SK-N-SH (cell line): ENCODE measurements at regions not wholly inside any gene's neighbourhood (a gene's known extent, or its start where the extent isn't known, plus 50 kb on each side); places are given as distances from the start of the nearest gene placed in this dataset.

Source experiments
- CTCF ChIA-PET: fragments of 300-600, 350-600 bp; formaldehyde crosslinking; extraction: SDS; loops from one replicate; lab custom pipeline; 2021; lab: Yijun Ruan, JAX
- POLR2A ChIA-PET: fragments of 350-600 bp; sonication (Branson Sonifier 250); formaldehyde crosslinking; extraction: SDS; loops from one replicate; lab custom pipeline; 2020; ENCODE audit warnings: antibody characterized with exemption, inconsistent platforms; lab: Yijun Ruan, JAX
- DNase-seq: peaks from one replicate; pipeline ENCODE4 v3.0.0; 2012
- H2AFZ ChIP-seq: fragments of 200-600 bp; sonication (generic); 2 replicates; pipeline ENCODE4 v1.8.1; 2016; ENCODE audit warnings: antibody characterized with exemption, mild to moderate bottlenecking, low read depth
- H3F3A ChIP-seq: fragments of 200-600 bp; sonication (generic); replicated peaks from 2 replicates; pipeline ENCODE3; 2016; ENCODE audit warnings: antibody characterized with exemption, mild to moderate bottlenecking; ENCODE audit not compliant: insufficient read depth
- H3K27ac ChIP-seq, 2 experiments: fragments of 200-500 bp in 1 of 2; fragments of 200-600 bp in 1 of 2; sonication (Bioruptor generic) in 1 of 2; sonication (generic), shearing (Covaris generic) in 1 of 2; 2 replicates each; pipeline versions ENCODE4 v1.5.1 to v1.6.1; 2014 to 2016; ENCODE audit warnings: low read depth in 2 of 2, inconsistent platforms in 1 of 2, low read length in 1 of 2, mild to moderate bottlenecking in 1 of 2, mixed read lengths in 1 of 2
- H3K27me3 ChIP-seq: fragments of 200-600 bp; sonication (generic), shearing (Covaris generic); 2 replicates; pipeline ENCODE4 v1.6.1; 2016; ENCODE audit warnings: mixed run types; ENCODE audit not compliant: insufficient read depth
- H3K36me3 ChIP-seq, 2 experiments: fragments of 200-500 bp in 1 of 2; fragments of 200-600 bp in 1 of 2; sonication (Bioruptor generic) in 1 of 2; sonication (generic) in 1 of 2; replicated peaks in 1 of 2; 2 replicates each; pipeline versions ENCODE3 to v1.5.1; 2014 to 2016; ENCODE audit warnings: low read length in 1 of 2, mild to moderate bottlenecking in 1 of 2; ENCODE audit not compliant: insufficient read depth in 2 of 2, control insufficient read depth in 1 of 2
- H3K4me1 ChIP-seq, 2 experiments: fragments of 200-500 bp in 1 of 2; fragments of 200-600 bp in 1 of 2; sonication (Bioruptor generic) in 1 of 2; sonication (generic), shearing (Covaris generic) in 1 of 2; 2 replicates each; pipeline versions ENCODE4 v1.5.1 to v1.6.1; 2014 to 2016; ENCODE audit warnings: low read depth in 1 of 2, low read length in 1 of 2, mixed run types in 1 of 2; ENCODE audit not compliant: insufficient read depth in 2 of 2, control insufficient read depth in 1 of 2
- H3K4me2 ChIP-seq: fragments of 200-600 bp; sonication (generic), shearing (Covaris generic); 2 replicates; pipeline ENCODE4 v1.6.1; 2017; ENCODE audit warnings: mixed run types
- H3K4me3 ChIP-seq, 2 experiments: fragments of 200-500 bp in 1 of 2; fragments of 200-600 bp in 1 of 2; sonication (Bioruptor generic) in 1 of 2; sonication (generic), shearing (Covaris generic) in 1 of 2; 2 replicates each; pipeline versions ENCODE4 v1.5.1 to v1.8.1; 2014 to 2016; ENCODE audit warnings: low read depth in 2 of 2, inconsistent platforms in 1 of 2, low read length in 1 of 2, mild to moderate bottlenecking in 1 of 2, mixed read lengths in 1 of 2, moderate library complexity in 1 of 2
- H3K79me2 ChIP-seq: fragments of 200-600 bp; sonication (generic); 2 replicates; pipeline ENCODE4 v1.8.1; 2017; ENCODE audit warnings: mild to moderate bottlenecking; ENCODE audit not compliant: insufficient read depth
- H3K9ac ChIP-seq: fragments of 200-600 bp; sonication (generic); 2 replicates; pipeline ENCODE4 v1.6.1; 2017; ENCODE audit warnings: mixed run types
- H3K9me2 ChIP-seq: fragments of 200-600 bp; sonication (generic); 2 replicates; pipeline ENCODE4 v1.6.1; 2017; ENCODE audit warnings: mixed run types
- H3K9me3 ChIP-seq: fragments of 200-600 bp; sonication (generic); 2 replicates; pipeline ENCODE4 v1.6.1; 2017; ENCODE audit warnings: mixed run types, mild to moderate bottlenecking, moderate library complexity
- H4K20me1 ChIP-seq: fragments of 200-600 bp; sonication (generic); 2 replicates; pipeline ENCODE4 v1.6.1; 2017; ENCODE audit warnings: mild to moderate bottlenecking, mixed run types; ENCODE audit not compliant: insufficient read depth
- CHD2 ChIP-seq: fragments of 150-350 bp; IDR thresholded peaks from 2 replicates; pipeline ENCODE4 v1.6.1; 2018; ENCODE audit warnings: low read length; ENCODE audit not compliant: partially characterized antibody
- ELF1 ChIP-seq: IDR thresholded peaks from 2 replicates; pipeline ENCODE4 v1.4.0; 2012
- EP300 ChIP-seq, 2 experiments: IDR thresholded peaks; 2 replicates each; pipeline versions ENCODE4 v1.4.0 to v1.6.1; 2012; ENCODE audit warnings: borderline replicate concordance in 1 of 2, low read depth in 1 of 2, low read length in 1 of 2
- FOSL2 ChIP-seq: IDR thresholded peaks from 2 replicates; pipeline ENCODE4 v1.4.0; 2012; ENCODE audit warnings: low read depth, mild to moderate bottlenecking, moderate library complexity, borderline replicate concordance
- FOXJ3 ChIP-seq: sonication (generic); formaldehyde crosslinking; IDR thresholded peaks from 2 replicates; pipeline ENCODE4 v1.5.1; 2020; ENCODE audit warnings: mild to moderate bottlenecking, missing genetic modification reagents
- FOXM1 ChIP-seq: IDR thresholded peaks from 2 replicates; pipeline ENCODE4 v1.4.0; 2012; ENCODE audit warnings: low read depth, mild to moderate bottlenecking
- NFIC ChIP-seq: IDR thresholded peaks from 2 replicates; pipeline ENCODE4 v1.4.0; 2012; ENCODE audit warnings: borderline replicate concordance
- PBX3 ChIP-seq: IDR thresholded peaks from 2 replicates; pipeline ENCODE4; 2012
- RAD21 ChIP-seq: IDR thresholded peaks from 2 replicates; pipeline ENCODE4 v1.6.1; 2012; ENCODE audit warnings: mild to moderate bottlenecking, low read length
- RXRA ChIP-seq: IDR thresholded peaks from 2 replicates; pipeline ENCODE4 v1.4.0; 2012; ENCODE audit warnings: low read depth, mild to moderate bottlenecking, borderline replicate concordance
- TAF1 ChIP-seq: IDR thresholded peaks from 2 replicates; pipeline ENCODE4 v1.6.1; 2012; ENCODE audit warnings: low read depth, mild to moderate bottlenecking, low read length, moderate library complexity, borderline replicate concordance
- YY1 ChIP-seq: IDR thresholded peaks from 2 replicates; pipeline ENCODE4 v1.4.0; 2012; ENCODE audit warnings: low read depth, mild to moderate bottlenecking
- ZBTB33 ChIP-seq: IDR thresholded peaks from 2 replicates; pipeline ENCODE4 v1.4.0; 2012; ENCODE audit warnings: low read depth, borderline replicate concordance
- WGBS: methylation state at CpG from one replicate; pipeline ENCODE4 v1.1.6; 2017; ENCODE audit warnings: low lambda C conversion rate; 5-methylcytosine and 5-hydroxymethylcytosine counted together
- TF ChIP-seq, protein P1 (sequence below): fragments of 150-350 bp; IDR thresholded peaks from 2 replicates; pipeline ENCODE4 v1.6.1; 2016; ENCODE audit warnings: mild to moderate bottlenecking, low read depth, low read length
- TF ChIP-seq, protein P2 (sequence below): IDR thresholded peaks from 2 replicates; pipeline ENCODE4 v1.6.1; 2012; ENCODE audit warnings: mild to moderate bottlenecking, low read depth, low read length, moderate library complexity
- TF ChIP-seq, protein P3 (sequence below): IDR thresholded peaks from 2 replicates; pipeline ENCODE4 v1.4.0; 2012; ENCODE audit warnings: low read depth
- TF ChIP-seq, protein P4 (sequence below): fragments of 200-600 bp; sonication (generic); IDR thresholded peaks from 2 replicates; pipeline ENCODE4 v1.6.1; 2017; ENCODE audit warnings: antibody characterized with exemption, mild to moderate bottlenecking, moderate library complexity

DNA sequence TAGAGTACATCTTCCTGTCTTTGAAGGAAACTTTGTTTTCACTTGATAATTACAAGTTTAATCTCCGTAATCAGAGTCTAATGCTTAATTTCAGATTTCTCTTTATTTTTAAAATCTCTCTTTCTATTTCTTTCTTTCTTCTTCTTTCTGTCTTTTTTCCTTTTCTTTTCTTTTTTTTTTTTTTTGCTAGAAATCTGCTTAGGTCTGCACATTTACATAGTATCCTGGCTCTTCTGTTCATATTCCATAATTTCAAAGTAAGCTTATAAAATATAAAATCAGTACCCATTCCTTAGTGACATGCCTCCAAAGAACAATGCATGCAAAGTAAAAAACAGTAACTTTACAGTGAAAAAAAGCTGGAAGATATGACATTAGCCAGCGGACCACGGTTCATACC lies 601.7 kb upstream of the VSTM2A start:
- Histone ChIP-seq H3K27me3 (no peaks in the 10 kb centered on the region), H3K9me3 (no peaks in the 10 kb centered on the region; the same call in 1 of the 2 replicates), H4K20me1 (no peaks in the 10 kb centered on the region), H3K9ac (no peak overlapping the region), H3K36me3 (no peaks in the 10 kb centered on the region), H3K79me2 (no peaks in the 10 kb centered on the region), H3K27ac (no peak overlapping the region), H3K4me3 (no peak overlapping the region), H3K4me2 (no peak overlapping the region), H3K9me2 (peaks cover 10% of the 10 kb centered on the region; the same call in 1 of the 2 replicates), H2AFZ (no peak overlapping the region), H3K4me1 (no peaks in the 10 kb centered on the region), H3F3A (no peaks in the 10 kb centered on the region)
- TF ChIP-seq CHD2 (no peak), EP300 (IDR thresholded peaks at IDR 0.05; ENCODE audit: borderline replicate concordance in 1 of 2, low read depth in 1 of 2, low read length in 1 of 2) (no peak)
- DNase-seq, result no peak
- ChIA-PET POLR2A (no interaction called here), CTCF (no interaction called here)
- 35% methylated on average over 3 of the region's 3 CpGs for WGBS

DNA sequence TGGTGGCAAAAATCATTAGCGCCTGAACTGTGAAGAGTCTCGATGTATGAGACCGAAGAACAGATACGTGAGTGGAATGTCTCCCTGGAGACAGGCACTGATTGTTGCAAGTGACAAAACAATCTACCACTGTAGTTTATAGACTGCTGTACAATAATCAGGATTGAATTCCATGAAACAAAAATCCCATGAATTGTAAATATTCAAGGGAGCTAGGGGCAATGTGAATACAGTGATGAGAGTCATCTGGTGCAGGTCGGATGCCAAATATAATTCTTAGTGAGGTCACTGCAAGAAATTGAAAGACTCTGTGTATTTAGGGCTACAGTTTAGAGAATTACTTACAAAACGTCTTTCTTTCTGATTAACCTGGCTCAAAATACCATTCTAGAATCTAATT lies 594.4 kb upstream of the VSTM2A start:
- 32% methylated on average over 6 of the region's 6 CpGs for WGBS
- ChIA-PET CTCF (interaction anchor here (1.2 kb wide), 1 partner anchor 53 kb away, joined by 3 read pairs; no protein-coding TSS in a partner anchor), POLR2A (interaction anchor here (0.6 kb wide), 1 partner anchor 309 kb away, joined by 3 read pairs; no protein-coding TSS in a partner anchor)
- Histone ChIP-seq H3K4me2 (no peak overlapping the region), H3K4me3 (no peak overlapping the region), H2AFZ (no peak overlapping the region), H3K79me2 (no peaks in the 10 kb centered on the region), H3K27me3 (no peaks in the 10 kb centered on the region), H4K20me1 (no peaks in the 10 kb centered on the region), H3K9ac (no peak overlapping the region), H3K4me1 (no peaks in the 10 kb centered on the region), H3F3A (no peaks in the 10 kb centered on the region), H3K9me3 (no peaks in the 10 kb centered on the region; the same call in none of the 2 replicates), H3K27ac (no peak overlapping the region), H3K9me2 (no peaks in the 10 kb centered on the region), H3K36me3 (no peaks in the 10 kb centered on the region)
- TF ChIP-seq TAF1, result no peak
- TF ChIP-seq, protein P1, sequence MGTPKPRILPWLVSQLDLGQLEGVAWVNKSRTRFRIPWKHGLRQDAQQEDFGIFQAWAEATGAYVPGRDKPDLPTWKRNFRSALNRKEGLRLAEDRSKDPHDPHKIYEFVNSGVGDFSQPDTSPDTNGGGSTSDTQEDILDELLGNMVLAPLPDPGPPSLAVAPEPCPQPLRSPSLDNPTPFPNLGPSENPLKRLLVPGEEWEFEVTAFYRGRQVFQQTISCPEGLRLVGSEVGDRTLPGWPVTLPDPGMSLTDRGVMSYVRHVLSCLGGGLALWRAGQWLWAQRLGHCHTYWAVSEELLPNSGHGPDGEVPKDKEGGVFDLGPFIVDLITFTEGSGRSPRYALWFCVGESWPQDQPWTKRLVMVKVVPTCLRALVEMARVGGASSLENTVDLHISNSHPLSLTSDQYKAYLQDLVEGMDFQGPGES, result no peak
- TF ChIP-seq ELF1, result no peak
- TF ChIP-seq, protein P2, sequence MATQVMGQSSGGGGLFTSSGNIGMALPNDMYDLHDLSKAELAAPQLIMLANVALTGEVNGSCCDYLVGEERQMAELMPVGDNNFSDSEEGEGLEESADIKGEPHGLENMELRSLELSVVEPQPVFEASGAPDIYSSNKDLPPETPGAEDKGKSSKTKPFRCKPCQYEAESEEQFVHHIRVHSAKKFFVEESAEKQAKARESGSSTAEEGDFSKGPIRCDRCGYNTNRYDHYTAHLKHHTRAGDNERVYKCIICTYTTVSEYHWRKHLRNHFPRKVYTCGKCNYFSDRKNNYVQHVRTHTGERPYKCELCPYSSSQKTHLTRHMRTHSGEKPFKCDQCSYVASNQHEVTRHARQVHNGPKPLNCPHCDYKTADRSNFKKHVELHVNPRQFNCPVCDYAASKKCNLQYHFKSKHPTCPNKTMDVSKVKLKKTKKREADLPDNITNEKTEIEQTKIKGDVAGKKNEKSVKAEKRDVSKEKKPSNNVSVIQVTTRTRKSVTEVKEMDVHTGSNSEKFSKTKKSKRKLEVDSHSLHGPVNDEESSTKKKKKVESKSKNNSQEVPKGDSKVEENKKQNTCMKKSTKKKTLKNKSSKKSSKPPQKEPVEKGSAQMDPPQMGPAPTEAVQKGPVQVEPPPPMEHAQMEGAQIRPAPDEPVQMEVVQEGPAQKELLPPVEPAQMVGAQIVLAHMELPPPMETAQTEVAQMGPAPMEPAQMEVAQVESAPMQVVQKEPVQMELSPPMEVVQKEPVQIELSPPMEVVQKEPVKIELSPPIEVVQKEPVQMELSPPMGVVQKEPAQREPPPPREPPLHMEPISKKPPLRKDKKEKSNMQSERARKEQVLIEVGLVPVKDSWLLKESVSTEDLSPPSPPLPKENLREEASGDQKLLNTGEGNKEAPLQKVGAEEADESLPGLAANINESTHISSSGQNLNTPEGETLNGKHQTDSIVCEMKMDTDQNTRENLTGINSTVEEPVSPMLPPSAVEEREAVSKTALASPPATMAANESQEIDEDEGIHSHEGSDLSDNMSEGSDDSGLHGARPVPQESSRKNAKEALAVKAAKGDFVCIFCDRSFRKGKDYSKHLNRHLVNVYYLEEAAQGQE, result no peak
- no peak for TF ChIP-seq FOXJ3
- no peak for TF ChIP-seq PBX3
- TF ChIP-seq, protein P3, sequence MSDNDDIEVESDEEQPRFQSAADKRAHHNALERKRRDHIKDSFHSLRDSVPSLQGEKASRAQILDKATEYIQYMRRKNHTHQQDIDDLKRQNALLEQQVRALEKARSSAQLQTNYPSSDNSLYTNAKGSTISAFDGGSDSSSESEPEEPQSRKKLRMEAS, result no peak
- no peak for TF ChIP-seq ZBTB33
- no peak for TF ChIP-seq NFIC
- TF ChIP-seq RAD21, result no peak
- TF ChIP-seq EP300 (IDR thresholded peaks at IDR 0.05; ENCODE audit: borderline replicate concordance in 1 of 2, low read depth in 1 of 2, low read length in 1 of 2), result no peak
- TF ChIP-seq, protein P4, sequence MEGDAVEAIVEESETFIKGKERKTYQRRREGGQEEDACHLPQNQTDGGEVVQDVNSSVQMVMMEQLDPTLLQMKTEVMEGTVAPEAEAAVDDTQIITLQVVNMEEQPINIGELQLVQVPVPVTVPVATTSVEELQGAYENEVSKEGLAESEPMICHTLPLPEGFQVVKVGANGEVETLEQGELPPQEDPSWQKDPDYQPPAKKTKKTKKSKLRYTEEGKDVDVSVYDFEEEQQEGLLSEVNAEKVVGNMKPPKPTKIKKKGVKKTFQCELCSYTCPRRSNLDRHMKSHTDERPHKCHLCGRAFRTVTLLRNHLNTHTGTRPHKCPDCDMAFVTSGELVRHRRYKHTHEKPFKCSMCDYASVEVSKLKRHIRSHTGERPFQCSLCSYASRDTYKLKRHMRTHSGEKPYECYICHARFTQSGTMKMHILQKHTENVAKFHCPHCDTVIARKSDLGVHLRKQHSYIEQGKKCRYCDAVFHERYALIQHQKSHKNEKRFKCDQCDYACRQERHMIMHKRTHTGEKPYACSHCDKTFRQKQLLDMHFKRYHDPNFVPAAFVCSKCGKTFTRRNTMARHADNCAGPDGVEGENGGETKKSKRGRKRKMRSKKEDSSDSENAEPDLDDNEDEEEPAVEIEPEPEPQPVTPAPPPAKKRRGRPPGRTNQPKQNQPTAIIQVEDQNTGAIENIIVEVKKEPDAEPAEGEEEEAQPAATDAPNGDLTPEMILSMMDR, result no peak
- TF ChIP-seq FOXM1, result no peak
- TF ChIP-seq CHD2, result no peak
- no peak for TF ChIP-seq FOSL2
- no peak for TF ChIP-seq YY1
- TF ChIP-seq RXRA, result no peak
- DNase-seq, result no peak
